H9 (cell line): ENCODE measurements at regions not wholly inside any gene's neighbourhood (a gene's known extent, or its start where the extent isn't known, plus 50 kb on each side); places are given as distances from the start of the nearest gene placed in this dataset.

Experiments used
- DNase-seq: peaks from one replicate; pipeline ENCODE4 v3.0.0-alpha.2; 2017
- H2AFZ ChIP-seq: one replicate; pipeline ENCODE4 v1.6.1; 2013; ENCODE audit warnings: mild to moderate bottlenecking, low read length, control low read depth, moderate library complexity
- H2AK5ac ChIP-seq: 2 replicates; pipeline ENCODE4 v1.6.1; 2013; ENCODE audit warnings: low read length, control low read depth, mixed read lengths; ENCODE audit not compliant: insufficient read length
- H2BK120ac ChIP-seq: one replicate; pipeline ENCODE4 v1.6.1; 2013; ENCODE audit warnings: low read depth, mild to moderate bottlenecking, low read length, control low read depth, inconsistent platforms; ENCODE audit not compliant: poor library complexity, severe bottlenecking
- H2BK12ac ChIP-seq: 2 replicates; pipeline ENCODE4 v1.6.1; 2013; ENCODE audit warnings: low read length, control low read depth, mixed read lengths, low read depth; ENCODE audit not compliant: insufficient read length
- H2BK15ac ChIP-seq: 2 replicates; pipeline ENCODE4 v1.6.1; 2013; ENCODE audit warnings: low read depth, low read length, control low read depth
- H2BK20ac ChIP-seq: one replicate; pipeline ENCODE4 v1.6.1; 2013; ENCODE audit warnings: low read depth, mild to moderate bottlenecking, low read length, control low read depth, inconsistent platforms; ENCODE audit not compliant: poor library complexity, severe bottlenecking
- H2BK5ac ChIP-seq: 2 replicates; pipeline ENCODE4 v1.6.1; 2013; ENCODE audit warnings: low read length, control low read depth, mixed read lengths; ENCODE audit not compliant: insufficient read length
- H3K14ac ChIP-seq: 2 replicates; pipeline ENCODE4 v1.6.1; 2013; ENCODE audit warnings: low read length, control low read depth; ENCODE audit not compliant: insufficient read depth
- H3K18ac ChIP-seq: 2 replicates; pipeline ENCODE4 v1.6.1; 2013; ENCODE audit warnings: low read depth, mild to moderate bottlenecking, mixed read lengths, low read length, control low read depth; ENCODE audit not compliant: insufficient read length
- H3K23ac ChIP-seq: 2 replicates; pipeline ENCODE4 v1.6.1; 2013; ENCODE audit warnings: low read length, control low read depth, mixed read lengths, low read depth; ENCODE audit not compliant: insufficient read length
- H3K23me2 ChIP-seq: 2 replicates; pipeline ENCODE4 v1.6.1; 2013; ENCODE audit warnings: low read depth, mild to moderate bottlenecking, mixed read lengths, low read length, control low read depth; ENCODE audit not compliant: insufficient read length, poor library complexity, severe bottlenecking
- H3K27ac ChIP-seq: 2 replicates; pipeline ENCODE4 v1.5.1; 2013; ENCODE audit warnings: low read length, control low read depth, mixed read lengths, low read depth; ENCODE audit not compliant: insufficient read length
- H3K27me3 ChIP-seq: 2 replicates; pipeline ENCODE4 v1.6.1; 2013; ENCODE audit warnings: low read length, control low read depth, inconsistent platforms; ENCODE audit not compliant: insufficient read depth
- H3K4ac ChIP-seq: 2 replicates; pipeline ENCODE4 v1.6.1; 2013; ENCODE audit warnings: low read depth, mild to moderate bottlenecking, control low read depth, inconsistent platforms, low read length, moderate library complexity
- H3K4me1 ChIP-seq: 2 replicates; pipeline ENCODE4 v1.6.1; 2013; ENCODE audit warnings: low read length, control low read depth, inconsistent platforms; ENCODE audit not compliant: insufficient read depth
- H3K4me2 ChIP-seq: 2 replicates; pipeline ENCODE4 v1.6.1; 2013; ENCODE audit warnings: low read length, control low read depth, mixed read lengths; ENCODE audit not compliant: insufficient read length, insufficient read depth
- H3K56ac ChIP-seq: 2 replicates; pipeline ENCODE4 v1.6.1; 2013; ENCODE audit warnings: low read depth, mild to moderate bottlenecking, mixed read lengths, low read length, control low read depth; ENCODE audit not compliant: insufficient read length
- H3K79me1 ChIP-seq: 2 replicates; pipeline ENCODE4 v1.6.1; 2013; ENCODE audit warnings: low read depth, mild to moderate bottlenecking, moderate library complexity, low read length, control low read depth, inconsistent platforms; ENCODE audit not compliant: insufficient read depth, poor library complexity, severe bottlenecking
- H3K79me2 ChIP-seq: 2 replicates; pipeline ENCODE4 v1.6.1; 2013; ENCODE audit warnings: low read length, control low read depth, inconsistent platforms; ENCODE audit not compliant: insufficient read depth
- H3K9ac ChIP-seq: 2 replicates; pipeline ENCODE4 v1.6.1; 2013; ENCODE audit warnings: low read length, control low read depth, mixed read lengths; ENCODE audit not compliant: insufficient read length; ENCODE audit errors: extremely low read depth
- H3K9me3 ChIP-seq: one replicate; pipeline ENCODE4 v1.6.1; 2013; ENCODE audit warnings: low read depth, low read length, inconsistent platforms; ENCODE audit not compliant: control insufficient read depth
- H3T11ph ChIP-seq: one replicate; pipeline ENCODE4 v1.6.1; 2013; ENCODE audit warnings: mild to moderate bottlenecking, low read length, control low read depth, inconsistent platforms
- H4K20me1 ChIP-seq: one replicate; pipeline ENCODE4 v1.6.1; 2013; ENCODE audit not compliant: control insufficient read depth, insufficient read length, insufficient read depth
- H4K5ac ChIP-seq: 2 replicates; pipeline ENCODE4 v1.6.1; 2013; ENCODE audit warnings: low read depth, mild to moderate bottlenecking, mixed read lengths, low read length, control low read depth; ENCODE audit not compliant: insufficient read length
- H4K8ac ChIP-seq: replicated peaks from 2 replicates; pipeline ENCODE4 v1.6.1; 2013; ENCODE audit warnings: low read length, control low read depth, mixed read lengths, low read depth; ENCODE audit not compliant: insufficient read length
- H4K91ac ChIP-seq: 2 replicates; pipeline ENCODE4 v1.6.1; 2013; ENCODE audit warnings: low read depth, mild to moderate bottlenecking, moderate library complexity, mixed read lengths, low read length, control low read depth; ENCODE audit not compliant: insufficient read length
- H3K27ac Mint-ChIP-seq, 3 experiments: 2 replicates in 2 of 3; 3 replicates in 1 of 3; pipeline ENCODE4 v1.8.0; 2020 to 2021; ENCODE audit warnings: mixed read lengths in 3 of 3, mild to moderate bottlenecking in 1 of 3, moderate library complexity in 1 of 3
- H3K27me3 Mint-ChIP-seq: 2 replicates; pipeline ENCODE4 v1.8.0; 2021; ENCODE audit warnings: low read depth, mild to moderate bottlenecking, moderate library complexity, mixed read lengths
- H3K36me3 Mint-ChIP-seq, 3 experiments: 2 replicates in 2 of 3; 3 replicates in 1 of 3; pipeline ENCODE4 v1.8.0; 2020 to 2021; ENCODE audit warnings: low read depth in 3 of 3, mixed read lengths in 3 of 3; ENCODE audit not compliant: insufficient read depth in 1 of 3
- H3K4me1 Mint-ChIP-seq, 2 experiments: 2 replicates each; pipeline ENCODE4 v1.8.0; 2020; ENCODE audit warnings: mixed read lengths in 2 of 2
- H3K4me3 Mint-ChIP-seq, 2 experiments: 2 replicates in 1 of 2; 3 replicates in 1 of 2; pipeline ENCODE4 v1.8.0; 2020 to 2021; ENCODE audit warnings: mild to moderate bottlenecking in 2 of 2, mixed read lengths in 2 of 2, moderate library complexity in 1 of 2
- H3K9me3 Mint-ChIP-seq, 2 experiments: 2 replicates in 1 of 2; 3 replicates in 1 of 2; pipeline ENCODE4 v1.8.0; 2020; ENCODE audit warnings: mild to moderate bottlenecking in 2 of 2, mixed read lengths in 2 of 2, moderate library complexity in 1 of 2
- CTCF ChIP-seq: fragments of 200-600 bp; sonication (generic); conservative IDR thresholded peaks from 3 replicates; pipeline ENCODE4 v1.8.0; 2021; ENCODE audit warnings: antibody characterized with exemption, mild to moderate bottlenecking
- WGBS: extraction: QIAGEN DNeasy Blood & Tissue Kit; methylation state at CpG from one replicate; pipeline ENCODE4 v1.1.7; 2013; ENCODE audit warnings: missing lambda C conversion rate, low lambda C conversion rate, mixed read lengths; ENCODE audit not compliant: insufficient read length; ENCODE audit errors: extremely low coverage; 5-methylcytosine and 5-hydroxymethylcytosine counted together

- H3K9me3 Mint-ChIP-seq: no peaks in the 10 kb centered on the region; a peak in 1 of 5 replicates
- peaks cover 5% of the 10 kb centered on the region for H3K27me3 Mint-ChIP-seq
- Histone ChIP-seq H3K79me1 (no peaks in the 10 kb centered on the region), H3K4me2 (no peak overlapping the region), H2BK20ac (no peak overlapping the region), H3K9me3 (no peaks in the 10 kb centered on the region), H2BK5ac (no peak overlapping the region), H4K5ac (no peak overlapping the region), H4K91ac (no peak overlapping the region), H2BK12ac (no peak overlapping the region), H2BK15ac (no peak overlapping the region), H2AK5ac (no peak overlapping the region), H4K8ac (no peak overlapping the region), H3T11ph (no peak overlapping the region), H3K23ac (no peak overlapping the region), H3K18ac (no peak overlapping the region), H3K23me2 (no peaks in the 10 kb centered on the region), H2AFZ (no peak overlapping the region), H3K9ac (no peak overlapping the region), H3K56ac (no peak overlapping the region), H4K20me1 (no peaks in the 10 kb centered on the region), H3K4ac (no peak overlapping the region), H2BK120ac (no peak overlapping the region), H3K27ac (no peak overlapping the region), H3K4me1 (no peaks in the 10 kb centered on the region), H3K14ac (no peak overlapping the region), H3K79me2 (no peaks in the 10 kb centered on the region), H3K27me3 (no peaks in the 10 kb centered on the region)
- DNase-seq: no peak
- no peak overlapping the region for H3K4me3 Mint-ChIP-seq
- whole genome bisulfite sequencing: no CpG with 5 or more reads among the region's 2 CpGs
- TF ChIP-seq CTCF: no peak
- H3K4me1 Mint-ChIP-seq: peaks cover 3 to 12% of the 10 kb centered on the region in 2 experiments
- no peaks in the 10 kb centered on the region for H3K36me3 Mint-ChIP-seq
- no peak overlapping the region for H3K27ac Mint-ChIP-seq
These were observed 111.9 kb downstream of the C1D start for GRCh38 chr2:67950919-67951318.
